NT2/D1 (cell line): ENCODE measurements at regions not wholly inside any gene's neighbourhood (a gene's known extent, or its start where the extent isn't known, plus 50 kb on each side); places are given as distances from the start of the nearest gene placed in this dataset.

Experiments
- SUZ12 ChIP-seq: IDR thresholded peaks from 2 replicates; pipeline ENCODE4 v1.6.1; 2011; ENCODE audit not compliant: insufficient read length, insufficient read depth; ENCODE audit errors: extremely low read depth
- ZNF274 ChIP-seq: IDR thresholded peaks from 2 replicates; pipeline ENCODE4 v1.6.1; 2011; ENCODE audit warnings: mild to moderate bottlenecking, low read depth, low read length

DNA sequence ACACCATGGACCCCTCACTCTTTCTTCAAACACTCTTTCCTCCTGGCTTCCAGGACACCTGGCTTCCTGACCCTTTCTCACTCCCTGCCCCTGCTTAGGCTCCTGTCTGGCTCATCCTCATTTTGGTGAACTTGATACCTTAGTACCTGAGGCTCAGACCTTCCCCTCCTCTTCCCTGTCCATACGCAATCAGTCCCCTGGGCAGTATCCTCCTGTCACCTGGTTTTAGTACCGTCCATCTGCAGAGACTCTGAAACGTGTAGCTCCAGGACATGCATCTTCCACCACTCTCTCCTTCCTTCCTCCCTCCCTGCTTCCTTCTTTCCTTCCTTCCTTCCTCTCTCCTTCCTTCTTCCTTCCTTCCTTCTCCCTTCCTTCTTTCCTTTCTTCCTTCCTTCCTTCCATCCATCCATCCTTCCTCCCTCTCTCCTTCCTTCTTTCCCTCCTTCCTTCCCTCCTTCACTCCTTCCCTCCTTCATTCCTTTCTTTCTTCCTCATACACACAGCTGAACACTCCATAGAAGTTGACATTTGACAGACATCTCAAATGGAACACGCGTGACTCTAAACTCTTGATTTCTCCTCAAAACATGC is 1488.6 kb downstream of the TBC1D22A start:
- TF ChIP-seq ZNF274: no peak
- no peak for TF ChIP-seq SUZ12
